ENCODE measurements at regions not wholly inside any gene's neighbourhood (a gene's known extent, or its start where the extent isn't known, plus 50 kb on each side); places are given as distances from the start of the nearest gene placed in this dataset.

DNA sequence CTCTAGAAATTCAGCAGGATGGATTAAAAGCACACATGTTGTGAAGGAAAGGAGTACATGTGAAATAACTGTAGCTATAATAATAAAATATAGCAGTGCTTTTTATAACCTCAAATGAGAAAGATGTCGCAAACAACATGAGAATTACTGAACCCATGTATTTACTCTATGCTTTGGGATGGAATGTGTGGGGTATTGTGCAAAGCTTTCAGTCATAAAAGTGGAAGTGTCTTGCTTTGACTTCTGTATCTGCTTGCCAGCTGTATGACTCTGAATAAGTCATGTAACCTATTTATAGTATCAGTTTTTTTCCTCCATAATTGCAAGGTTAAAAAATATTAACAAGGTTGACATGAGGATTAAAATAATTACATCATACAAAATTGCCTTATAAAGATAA is 519.3 kb upstream of the CADM2 start:
- H3K4me3 ChIP-seq = no peak overlapping the region
- H3K27me3 ChIP-seq = no peaks in the 10 kb centered on the region
- H3K4me1 ChIP-seq = no peaks in the 10 kb centered on the region
- H3K27ac ChIP-seq = no peak overlapping the region
- DNase-seq = no peak
- no peaks in the 10 kb centered on the region for H3K9me3 ChIP-seq (replicated peaks)
- no peaks in the 10 kb centered on the region for H3K36me3 ChIP-seq

- no peak for DNase-seq
- H3K27ac ChIP-seq = no peak overlapping the region
- no peaks in the 10 kb centered on the region for H3K36me3 ChIP-seq
- no peaks in the 10 kb centered on the region for H3K27me3 ChIP-seq
- no peaks in the 10 kb centered on the region for H3K9me3 ChIP-seq (replicated peaks)
- H3K4me3 ChIP-seq = no peak overlapping the region
- H3K4me1 ChIP-seq = no peaks in the 10 kb centered on the region
Measured at GRCh38 chr3:84440291-84440690, 518.5 kb upstream of the CADM2 start.

DNA sequence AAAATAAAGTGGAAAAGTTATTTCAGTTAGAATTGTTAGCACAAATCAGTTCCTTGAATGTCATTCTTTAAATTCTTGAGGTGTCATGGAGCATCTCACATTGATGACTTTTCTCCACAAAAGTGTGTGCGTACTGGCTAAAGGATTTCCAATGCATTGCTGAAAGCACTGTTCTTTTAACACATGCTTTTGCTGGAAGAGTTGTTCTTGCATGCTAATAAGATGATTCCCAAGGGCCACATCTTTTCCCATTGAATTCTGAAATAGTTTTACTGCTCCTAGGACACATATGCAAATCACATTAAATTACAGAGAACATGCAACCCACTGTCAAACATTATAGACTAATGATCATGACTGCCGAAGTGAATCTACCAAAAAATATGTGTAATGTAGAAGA is 516.3 kb upstream of the CADM2 start:
- no peak for DNase-seq
- Histone ChIP-seq H3K9me3 (replicated peaks) (no peaks in the 10 kb centered on the region), H3K27me3 (no peaks in the 10 kb centered on the region), H3K36me3 (no peaks in the 10 kb centered on the region), H3K4me3 (no peak overlapping the region), H3K4me1 (no peaks in the 10 kb centered on the region), H3K27ac (no peak overlapping the region)

DNA sequence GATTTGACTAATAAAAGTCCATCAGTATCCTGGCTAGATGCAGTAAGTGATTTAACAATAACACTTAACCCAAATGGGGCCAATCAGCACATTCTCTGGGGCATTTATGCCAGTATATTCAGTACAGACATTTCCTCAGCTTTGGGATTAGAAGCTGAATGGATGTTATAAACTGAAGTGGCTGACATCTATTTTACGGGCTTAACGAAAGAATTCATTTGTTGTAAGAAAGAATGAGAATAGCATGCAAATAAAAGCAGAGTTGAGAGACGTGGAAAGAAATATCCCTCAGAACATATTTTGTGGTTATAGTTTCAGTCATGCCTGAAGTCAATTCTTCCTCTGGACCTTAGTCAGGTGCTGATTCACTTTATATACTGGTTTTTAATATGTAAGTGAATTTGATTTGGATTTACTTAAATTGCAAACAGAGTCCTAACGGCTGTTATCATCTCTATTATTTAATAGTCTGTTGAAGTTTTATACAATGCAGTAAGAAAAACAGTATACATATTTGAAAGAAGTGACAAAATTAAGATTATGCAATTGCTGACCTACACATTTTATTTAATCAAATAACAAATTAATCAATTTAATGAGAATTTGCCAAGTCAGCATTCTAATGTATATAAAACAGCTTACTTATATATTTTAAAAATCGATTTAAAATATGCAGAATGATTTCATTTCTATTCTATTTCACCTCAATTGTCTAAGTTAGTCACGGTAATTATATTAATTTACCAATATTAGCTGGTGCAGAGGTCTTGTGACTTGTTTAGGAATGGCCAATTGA is 513.9 kb upstream of the CADM2 start:
- no peaks in the 10 kb centered on the region for H3K27me3 ChIP-seq
- no peak for DNase-seq
- no peak overlapping the region for H3K27ac ChIP-seq
- no peaks in the 10 kb centered on the region for H3K36me3 ChIP-seq
- no peaks in the 10 kb centered on the region for H3K4me1 ChIP-seq
- no peaks in the 10 kb centered on the region for H3K9me3 ChIP-seq (replicated peaks)
- no peak overlapping the region for H3K4me3 ChIP-seq

DNA sequence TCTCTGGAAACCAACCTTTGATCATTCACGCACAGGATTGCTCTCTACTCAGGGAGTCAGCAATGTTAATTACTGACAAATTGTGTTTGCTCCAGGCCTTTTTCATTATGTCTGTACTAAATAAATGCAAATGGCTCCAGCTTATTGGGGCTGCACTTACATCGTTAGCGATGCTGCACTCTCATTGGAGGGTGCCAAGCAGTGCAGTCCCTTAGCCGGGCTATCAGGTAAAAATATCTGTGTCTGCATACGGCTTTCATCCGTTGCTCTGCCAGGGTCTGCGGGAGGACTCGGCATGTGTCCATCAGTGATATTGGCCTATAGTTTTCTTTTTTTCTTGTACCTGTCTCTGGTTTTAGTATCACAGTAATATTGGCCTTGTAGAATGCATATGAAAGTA is 471.5 kb upstream of the CADM2 start:
- DNase-seq = no peak
- no peak overlapping the region for H3K27ac ChIP-seq
- H3K27me3 ChIP-seq = no peaks in the 10 kb centered on the region
- H3K36me3 ChIP-seq = no peaks in the 10 kb centered on the region
- no peak overlapping the region for H3K4me3 ChIP-seq
- H3K4me1 ChIP-seq = no peaks in the 10 kb centered on the region
- no peaks in the 10 kb centered on the region for H3K9me3 ChIP-seq (replicated peaks)

- Histone ChIP-seq H3K4me1 (no peaks in the 10 kb centered on the region), H3K4me3 (no peak overlapping the region), H3K36me3 (no peaks in the 10 kb centered on the region), H3K9me3 (replicated peaks) (no peaks in the 10 kb centered on the region), H3K27me3 (no peaks in the 10 kb centered on the region), H3K27ac (no peak overlapping the region)
- no peak for DNase-seq
Measured at GRCh38 chr3:84504761-84505160, 454.0 kb upstream of the CADM2 start.

DNA sequence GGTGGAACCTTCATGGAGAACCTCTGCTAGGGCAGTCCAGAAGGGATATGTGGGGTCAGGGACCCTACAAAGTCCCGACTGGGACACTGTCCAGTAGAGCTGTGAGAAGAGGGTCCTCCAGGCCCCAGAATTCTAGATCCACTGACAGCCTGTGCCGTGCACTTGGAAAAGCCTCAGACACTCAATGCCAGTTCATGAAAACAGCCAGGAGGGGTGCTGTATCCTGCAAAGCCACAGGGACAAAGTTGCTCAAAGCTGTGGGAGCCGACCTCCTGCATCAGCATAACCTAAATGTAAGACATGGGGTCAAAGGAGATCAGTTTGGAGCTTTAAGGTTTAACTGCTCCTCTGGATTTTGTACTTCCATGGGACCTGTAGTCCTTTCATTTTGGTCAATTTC is 448.8 kb upstream of the CADM2 start:
- no peaks in the 10 kb centered on the region for H3K36me3 ChIP-seq
- H3K4me3 ChIP-seq = no peak overlapping the region
- DNase-seq = no peak
- H3K27ac ChIP-seq = no peak overlapping the region
- no peaks in the 10 kb centered on the region for H3K27me3 ChIP-seq
- no peaks in the 10 kb centered on the region for H3K4me1 ChIP-seq
- H3K9me3 ChIP-seq (replicated peaks) = no peaks in the 10 kb centered on the region

DNA sequence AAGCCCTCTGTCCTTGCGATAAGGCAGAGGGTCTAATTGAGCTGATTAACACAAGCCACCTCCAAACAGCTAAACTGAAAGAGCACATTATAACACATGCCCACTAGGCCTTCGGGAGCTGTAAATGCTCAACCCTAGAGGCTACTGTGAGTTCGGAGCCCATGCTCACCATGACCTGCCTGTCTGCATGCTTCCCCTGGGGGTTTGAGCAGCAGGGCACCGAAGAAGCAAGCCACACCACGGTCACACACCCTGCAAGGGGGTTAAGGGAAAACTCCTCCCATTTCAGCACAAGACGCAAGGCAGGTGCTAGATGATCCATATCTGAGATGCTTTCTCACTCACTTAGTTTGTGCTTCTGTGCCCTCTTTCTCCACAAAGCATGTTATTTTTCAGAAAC is 435.9 kb upstream of the CADM2 start:
- Histone ChIP-seq H3K4me3 (no peak overlapping the region), H3K36me3 (no peaks in the 10 kb centered on the region), H3K27me3 (no peaks in the 10 kb centered on the region), H3K27ac (no peak overlapping the region), H3K9me3 (replicated peaks) (no peaks in the 10 kb centered on the region), H3K4me1 (no peaks in the 10 kb centered on the region)
- DNase-seq = no peak

DNA sequence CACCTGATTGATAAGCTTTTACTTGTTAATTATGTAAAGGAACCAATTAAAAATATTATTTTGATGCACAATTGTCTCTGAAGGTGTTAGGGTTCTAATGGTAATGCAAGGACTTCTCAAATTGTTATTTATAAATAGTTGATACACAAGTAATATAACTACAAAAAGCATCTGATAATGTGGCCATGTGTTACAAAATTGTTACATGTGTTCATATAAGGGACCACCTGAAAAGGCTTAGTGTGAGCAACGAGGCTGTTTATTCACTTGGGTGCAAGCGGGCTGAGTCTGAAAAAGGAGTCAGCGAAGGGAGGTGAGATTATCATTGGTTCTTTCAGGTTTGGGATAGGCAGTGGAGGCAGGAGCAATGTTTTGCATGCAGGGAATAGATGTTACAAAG is 421.9 kb upstream of the CADM2 start:
- no peak overlapping the region for H3K4me3 ChIP-seq
- H3K36me3 ChIP-seq = no peaks in the 10 kb centered on the region
- no peak for DNase-seq
- no peaks in the 10 kb centered on the region for H3K27me3 ChIP-seq
- 0 out of 2 replicates have a peak, but pooled peaks cover 6% of the 10 kb centered on the region for H3K9me3 ChIP-seq (replicated peaks)
- no peak overlapping the region for H3K27ac ChIP-seq
- H3K4me1 ChIP-seq = no peaks in the 10 kb centered on the region

DNA sequence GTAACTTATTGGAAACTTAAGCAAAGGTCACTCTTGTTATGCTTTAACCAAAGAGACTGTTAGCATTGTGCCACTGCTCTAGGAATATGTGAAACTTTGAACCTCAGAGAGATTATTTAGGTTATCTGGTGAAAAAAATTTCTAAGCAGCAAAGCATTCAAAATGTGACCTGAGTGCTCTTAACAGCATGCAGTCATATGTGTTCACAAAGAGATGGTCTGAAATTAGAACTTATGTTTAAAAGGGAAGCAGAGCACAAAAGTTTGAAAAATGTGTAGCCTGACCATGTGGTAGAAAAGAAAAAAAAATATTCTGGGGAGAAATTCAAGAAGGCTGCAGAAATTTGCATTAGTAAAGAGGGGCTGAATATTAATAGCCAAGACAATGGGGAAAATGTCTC is 420.2 kb upstream of the CADM2 start:
- Histone ChIP-seq H3K9me3 (replicated peaks) (0 out of 2 replicates have a peak, but pooled peaks cover 6% of the 10 kb centered on the region), H3K36me3 (no peaks in the 10 kb centered on the region), H3K27ac (no peak overlapping the region), H3K4me3 (no peak overlapping the region), H3K4me1 (no peaks in the 10 kb centered on the region), H3K27me3 (no peaks in the 10 kb centered on the region)
- DNase-seq = no peak

GRCh38 chr3:84547207-84547606 is 411.6 kb upstream of the CADM2 start:
- Histone ChIP-seq H3K36me3 (no peaks in the 10 kb centered on the region), H3K4me3 (no peak overlapping the region), H3K27ac (no peak overlapping the region), H3K27me3 (no peaks in the 10 kb centered on the region), H3K4me1 (no peaks in the 10 kb centered on the region; the same call in 1 of the 2 replicates), H3K9me3 (replicated peaks) (no peaks in the 10 kb centered on the region)
- no peak for DNase-seq

DNA sequence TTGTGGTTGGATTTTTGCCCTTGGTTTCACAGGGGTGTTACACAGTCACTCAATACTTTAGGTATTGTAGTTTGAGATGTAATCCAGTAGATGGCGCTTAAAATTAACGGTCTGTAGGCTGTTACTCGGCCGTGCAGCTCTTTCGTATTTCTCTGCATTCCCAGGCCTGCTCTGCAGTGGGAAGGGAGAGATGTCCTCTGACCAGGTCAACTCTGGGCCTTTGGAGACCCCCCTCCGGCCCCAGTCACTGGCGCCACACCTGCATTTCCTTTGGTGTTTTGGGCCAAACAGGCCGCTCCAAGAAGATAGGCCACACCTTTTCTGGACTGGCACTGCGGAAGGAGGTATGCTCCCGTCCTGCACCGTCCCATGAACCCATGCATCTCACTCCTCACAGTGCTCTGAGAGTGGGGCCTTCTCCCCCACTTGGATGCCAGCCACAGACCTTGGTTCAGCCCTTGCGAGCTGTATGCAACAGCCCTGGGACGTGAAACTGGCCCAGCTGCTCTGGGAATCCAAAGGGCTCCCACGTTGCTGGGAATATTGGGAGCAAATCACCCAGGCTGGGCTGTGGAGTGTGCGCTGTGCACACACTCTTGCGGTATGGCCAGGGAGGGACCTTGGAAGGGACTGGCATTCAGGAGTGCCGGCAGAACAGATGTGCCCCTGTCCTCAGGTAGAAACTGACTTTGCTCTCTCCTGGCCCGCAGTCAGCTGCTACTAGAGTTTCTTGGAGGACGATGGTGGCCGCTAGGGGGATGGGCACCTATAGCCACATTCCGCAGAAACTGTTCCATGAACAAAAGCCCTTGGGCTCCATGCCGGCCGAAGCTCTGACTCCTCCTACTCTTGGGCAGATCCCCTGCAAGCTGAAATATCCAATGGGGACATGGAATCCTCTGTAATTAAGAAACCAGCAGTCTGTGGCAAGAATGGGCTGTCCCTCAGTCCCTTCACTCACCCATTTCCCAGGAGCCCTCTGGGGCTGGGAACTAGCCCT is 410.5 kb upstream of the CADM2 start:
- H3K4me3 ChIP-seq = no peak overlapping the region
- H3K27ac ChIP-seq = no peak overlapping the region
- no peaks in the 10 kb centered on the region for H3K27me3 ChIP-seq
- no peaks in the 10 kb centered on the region; the same call in 1 of the 2 replicates for H3K4me1 ChIP-seq
- no peaks in the 10 kb centered on the region for H3K36me3 ChIP-seq
- peak; percentile 11 to 59 for DNase-seq
- H3K9me3 ChIP-seq (replicated peaks) = no peaks in the 10 kb centered on the region

DNA sequence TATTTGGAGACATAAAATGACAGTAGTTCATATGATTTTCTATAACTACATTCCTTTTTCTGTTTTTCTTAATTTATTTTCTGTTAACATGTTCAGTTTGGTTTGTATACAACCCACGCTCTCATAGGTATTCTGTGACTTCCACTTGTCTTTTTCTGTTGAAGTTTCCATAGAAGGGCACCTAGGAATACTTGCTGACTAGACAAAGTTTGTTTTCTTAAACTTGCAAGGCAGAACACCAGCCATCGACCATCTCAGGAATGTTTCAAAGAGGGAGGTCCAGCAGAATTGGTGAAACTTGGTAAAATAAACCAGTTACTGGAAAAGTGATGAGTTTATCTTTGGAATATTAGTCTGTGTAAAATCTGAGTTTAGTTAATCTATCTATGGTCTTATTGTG is 403.2 kb upstream of the CADM2 start:
- H3K4me1 ChIP-seq = no peaks in the 10 kb centered on the region
- no peak overlapping the region for H3K27ac ChIP-seq
- H3K4me3 ChIP-seq = no peak overlapping the region
- H3K36me3 ChIP-seq = no peaks in the 10 kb centered on the region
- no peaks in the 10 kb centered on the region for H3K27me3 ChIP-seq
- no peaks in the 10 kb centered on the region for H3K9me3 ChIP-seq (replicated peaks)
- DNase-seq = no peak

DNA sequence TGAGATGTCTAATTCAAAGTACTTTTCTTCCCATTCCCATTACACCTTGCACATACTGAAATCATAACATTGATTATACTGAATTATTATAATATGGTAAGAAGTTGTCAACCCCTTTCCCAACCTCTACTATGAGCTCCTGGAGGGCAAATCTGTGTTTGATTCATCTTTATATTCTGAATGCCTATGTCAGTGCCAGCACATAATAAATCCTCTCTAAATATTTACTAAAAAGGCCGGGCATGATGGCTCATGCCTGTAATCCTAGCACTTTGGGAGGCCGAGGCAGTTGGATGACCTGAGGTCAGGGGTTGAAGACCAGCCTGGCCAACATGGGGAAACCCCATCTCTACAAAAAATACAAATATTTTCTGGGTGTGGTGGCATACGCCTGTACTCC is 392.5 kb upstream of the CADM2 start:
- Histone ChIP-seq H3K4me3 (no peak overlapping the region), H3K4me1 (peaks cover 27% of the 10 kb centered on the region), H3K27ac (no peak overlapping the region), H3K9me3 (replicated peaks) (no peaks in the 10 kb centered on the region), H3K36me3 (no peaks in the 10 kb centered on the region), H3K27me3 (no peaks in the 10 kb centered on the region)
- DNase-seq = no peak

- no peaks in the 10 kb centered on the region for H3K36me3 ChIP-seq
- no peaks in the 10 kb centered on the region for H3K9me3 ChIP-seq (replicated peaks)
- no peaks in the 10 kb centered on the region for H3K27me3 ChIP-seq
- peaks cover 29% of the 10 kb centered on the region for H3K4me1 ChIP-seq
- no peak overlapping the region for H3K4me3 ChIP-seq
- DNase-seq = peak in 1 of 2 experiments; percentile 30
- H3K27ac ChIP-seq = peak overlapping the region; percentile 32
Measured at GRCh38 chr3:84567796-84568195, 391.0 kb upstream of the CADM2 start.

Measured in SJCRH30 (cell line).